H9 (cell line): ENCODE measurements at regions not wholly inside any gene's neighbourhood (a gene's known extent, or its start where the extent isn't known, plus 50 kb on each side); places are given as distances from the start of the nearest gene placed in this dataset.

Experiments
- DNase-seq: peaks from one replicate; pipeline ENCODE4 v3.0.0-alpha.2; 2017
- H2AFZ ChIP-seq: one replicate; pipeline ENCODE4 v1.6.1; 2013; ENCODE audit warnings: mild to moderate bottlenecking, low read length, control low read depth, moderate library complexity
- H2AK5ac ChIP-seq: 2 replicates; pipeline ENCODE4 v1.6.1; 2013; ENCODE audit warnings: low read length, control low read depth, mixed read lengths; ENCODE audit not compliant: insufficient read length
- H2BK120ac ChIP-seq: one replicate; pipeline ENCODE4 v1.6.1; 2013; ENCODE audit warnings: low read depth, mild to moderate bottlenecking, low read length, control low read depth, inconsistent platforms; ENCODE audit not compliant: poor library complexity, severe bottlenecking
- H2BK12ac ChIP-seq: 2 replicates; pipeline ENCODE4 v1.6.1; 2013; ENCODE audit warnings: low read length, control low read depth, mixed read lengths, low read depth; ENCODE audit not compliant: insufficient read length
- H2BK15ac ChIP-seq: 2 replicates; pipeline ENCODE4 v1.6.1; 2013; ENCODE audit warnings: low read depth, low read length, control low read depth
- H2BK20ac ChIP-seq: one replicate; pipeline ENCODE4 v1.6.1; 2013; ENCODE audit warnings: low read depth, mild to moderate bottlenecking, low read length, control low read depth, inconsistent platforms; ENCODE audit not compliant: poor library complexity, severe bottlenecking
- H2BK5ac ChIP-seq: 2 replicates; pipeline ENCODE4 v1.6.1; 2013; ENCODE audit warnings: low read length, control low read depth, mixed read lengths; ENCODE audit not compliant: insufficient read length
- H3K14ac ChIP-seq: 2 replicates; pipeline ENCODE4 v1.6.1; 2013; ENCODE audit warnings: low read length, control low read depth; ENCODE audit not compliant: insufficient read depth
- H3K18ac ChIP-seq: 2 replicates; pipeline ENCODE4 v1.6.1; 2013; ENCODE audit warnings: low read depth, mild to moderate bottlenecking, mixed read lengths, low read length, control low read depth; ENCODE audit not compliant: insufficient read length
- H3K23ac ChIP-seq: 2 replicates; pipeline ENCODE4 v1.6.1; 2013; ENCODE audit warnings: low read length, control low read depth, mixed read lengths, low read depth; ENCODE audit not compliant: insufficient read length
- H3K23me2 ChIP-seq: 2 replicates; pipeline ENCODE4 v1.6.1; 2013; ENCODE audit warnings: low read depth, mild to moderate bottlenecking, mixed read lengths, low read length, control low read depth; ENCODE audit not compliant: insufficient read length, poor library complexity, severe bottlenecking
- H3K27ac ChIP-seq: 2 replicates; pipeline ENCODE4 v1.5.1; 2013; ENCODE audit warnings: low read length, control low read depth, mixed read lengths, low read depth; ENCODE audit not compliant: insufficient read length
- H3K27me3 ChIP-seq: 2 replicates; pipeline ENCODE4 v1.6.1; 2013; ENCODE audit warnings: low read length, control low read depth, inconsistent platforms; ENCODE audit not compliant: insufficient read depth
- H3K4ac ChIP-seq: 2 replicates; pipeline ENCODE4 v1.6.1; 2013; ENCODE audit warnings: low read depth, mild to moderate bottlenecking, control low read depth, inconsistent platforms, low read length, moderate library complexity
- H3K4me1 ChIP-seq: 2 replicates; pipeline ENCODE4 v1.6.1; 2013; ENCODE audit warnings: low read length, control low read depth, inconsistent platforms; ENCODE audit not compliant: insufficient read depth
- H3K4me2 ChIP-seq: 2 replicates; pipeline ENCODE4 v1.6.1; 2013; ENCODE audit warnings: low read length, control low read depth, mixed read lengths; ENCODE audit not compliant: insufficient read length, insufficient read depth
- H3K56ac ChIP-seq: 2 replicates; pipeline ENCODE4 v1.6.1; 2013; ENCODE audit warnings: low read depth, mild to moderate bottlenecking, mixed read lengths, low read length, control low read depth; ENCODE audit not compliant: insufficient read length
- H3K79me1 ChIP-seq: 2 replicates; pipeline ENCODE4 v1.6.1; 2013; ENCODE audit warnings: low read depth, mild to moderate bottlenecking, moderate library complexity, low read length, control low read depth, inconsistent platforms; ENCODE audit not compliant: insufficient read depth, poor library complexity, severe bottlenecking
- H3K79me2 ChIP-seq: 2 replicates; pipeline ENCODE4 v1.6.1; 2013; ENCODE audit warnings: low read length, control low read depth, inconsistent platforms; ENCODE audit not compliant: insufficient read depth
- H3K9ac ChIP-seq: 2 replicates; pipeline ENCODE4 v1.6.1; 2013; ENCODE audit warnings: low read length, control low read depth, mixed read lengths; ENCODE audit not compliant: insufficient read length; ENCODE audit errors: extremely low read depth
- H3K9me3 ChIP-seq: one replicate; pipeline ENCODE4 v1.6.1; 2013; ENCODE audit warnings: low read depth, low read length, inconsistent platforms; ENCODE audit not compliant: control insufficient read depth
- H3T11ph ChIP-seq: one replicate; pipeline ENCODE4 v1.6.1; 2013; ENCODE audit warnings: mild to moderate bottlenecking, low read length, control low read depth, inconsistent platforms
- H4K20me1 ChIP-seq: one replicate; pipeline ENCODE4 v1.6.1; 2013; ENCODE audit not compliant: control insufficient read depth, insufficient read length, insufficient read depth
- H4K5ac ChIP-seq: 2 replicates; pipeline ENCODE4 v1.6.1; 2013; ENCODE audit warnings: low read depth, mild to moderate bottlenecking, mixed read lengths, low read length, control low read depth; ENCODE audit not compliant: insufficient read length
- H4K8ac ChIP-seq: replicated peaks from 2 replicates; pipeline ENCODE4 v1.6.1; 2013; ENCODE audit warnings: low read length, control low read depth, mixed read lengths, low read depth; ENCODE audit not compliant: insufficient read length
- H4K91ac ChIP-seq: 2 replicates; pipeline ENCODE4 v1.6.1; 2013; ENCODE audit warnings: low read depth, mild to moderate bottlenecking, moderate library complexity, mixed read lengths, low read length, control low read depth; ENCODE audit not compliant: insufficient read length
- H3K27ac Mint-ChIP-seq, 3 experiments: 2 replicates in 2 of 3; 3 replicates in 1 of 3; pipeline ENCODE4 v1.8.0; 2020 to 2021; ENCODE audit warnings: mixed read lengths in 3 of 3, mild to moderate bottlenecking in 1 of 3, moderate library complexity in 1 of 3
- H3K27me3 Mint-ChIP-seq: 2 replicates; pipeline ENCODE4 v1.8.0; 2021; ENCODE audit warnings: low read depth, mild to moderate bottlenecking, moderate library complexity, mixed read lengths
- H3K36me3 Mint-ChIP-seq, 3 experiments: 2 replicates in 2 of 3; 3 replicates in 1 of 3; pipeline ENCODE4 v1.8.0; 2020 to 2021; ENCODE audit warnings: low read depth in 3 of 3, mixed read lengths in 3 of 3; ENCODE audit not compliant: insufficient read depth in 1 of 3
- H3K4me1 Mint-ChIP-seq, 2 experiments: 2 replicates each; pipeline ENCODE4 v1.8.0; 2020; ENCODE audit warnings: mixed read lengths in 2 of 2
- H3K4me3 Mint-ChIP-seq, 2 experiments: 2 replicates in 1 of 2; 3 replicates in 1 of 2; pipeline ENCODE4 v1.8.0; 2020 to 2021; ENCODE audit warnings: mild to moderate bottlenecking in 2 of 2, mixed read lengths in 2 of 2, moderate library complexity in 1 of 2
- H3K9me3 Mint-ChIP-seq, 2 experiments: 2 replicates in 1 of 2; 3 replicates in 1 of 2; pipeline ENCODE4 v1.8.0; 2020; ENCODE audit warnings: mild to moderate bottlenecking in 2 of 2, mixed read lengths in 2 of 2, moderate library complexity in 1 of 2
- WGBS: extraction: QIAGEN DNeasy Blood & Tissue Kit; methylation state at CpG from one replicate; pipeline ENCODE4 v1.1.7; 2013; ENCODE audit warnings: missing lambda C conversion rate, low lambda C conversion rate, mixed read lengths; ENCODE audit not compliant: insufficient read length; ENCODE audit errors: extremely low coverage; 5-methylcytosine and 5-hydroxymethylcytosine counted together
- TF ChIP-seq, protein P1 (sequence below): fragments of 200-600 bp; sonication (generic); conservative IDR thresholded peaks from 3 replicates; pipeline ENCODE4 v1.8.0; 2021; ENCODE audit warnings: antibody characterized with exemption, mild to moderate bottlenecking

DNA sequence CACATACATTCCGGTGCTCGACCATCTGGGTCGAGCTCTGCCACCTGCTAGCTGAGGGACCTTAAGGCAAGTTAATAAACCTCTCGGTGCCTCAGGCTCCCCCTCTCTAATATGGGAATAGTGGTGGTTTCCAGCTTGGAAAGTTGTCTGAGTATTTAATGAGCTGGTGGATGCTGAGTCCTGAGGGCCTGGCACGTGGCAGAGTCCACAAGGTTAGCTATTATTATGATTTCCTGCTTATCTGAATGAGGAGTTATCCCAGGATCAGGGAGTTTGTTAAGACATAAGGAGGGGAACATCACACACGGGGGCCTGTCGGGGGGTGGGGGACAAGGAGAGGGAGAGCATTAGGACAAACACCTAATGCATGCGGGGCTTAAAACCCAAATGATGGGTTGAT is 80.1 kb upstream of the SLC22A23 start:
- H3K56ac ChIP-seq: no peak overlapping the region
- H2BK12ac ChIP-seq: no peak overlapping the region
- H3K27me3 ChIP-seq: no peaks in the 10 kb centered on the region; the same call in 1 of the 2 replicates
- no peak for DNase-seq
- H2AFZ ChIP-seq: no peak overlapping the region
- H4K5ac ChIP-seq: no peak overlapping the region
- Mint-ChIP-seq H3K27ac (no peak overlapping the region), H3K9me3 (peaks cover 3 to 4% of the 10 kb centered on the region in 2 experiments; a peak in 3 of 5 replicates), H3K4me1 (no peaks in the 10 kb centered on the region), H3K36me3 (peaks cover 0 to 2% (median 0%) of the 10 kb centered on the region in 3 experiments; a peak in 2 of 7 replicates), H3K4me3 (no peak overlapping the region), H3K27me3 (peaks cover 4% of the 10 kb centered on the region; the same call in 1 of the 2 replicates)
- H3K18ac ChIP-seq: no peak overlapping the region
- TF ChIP-seq, protein P1, sequence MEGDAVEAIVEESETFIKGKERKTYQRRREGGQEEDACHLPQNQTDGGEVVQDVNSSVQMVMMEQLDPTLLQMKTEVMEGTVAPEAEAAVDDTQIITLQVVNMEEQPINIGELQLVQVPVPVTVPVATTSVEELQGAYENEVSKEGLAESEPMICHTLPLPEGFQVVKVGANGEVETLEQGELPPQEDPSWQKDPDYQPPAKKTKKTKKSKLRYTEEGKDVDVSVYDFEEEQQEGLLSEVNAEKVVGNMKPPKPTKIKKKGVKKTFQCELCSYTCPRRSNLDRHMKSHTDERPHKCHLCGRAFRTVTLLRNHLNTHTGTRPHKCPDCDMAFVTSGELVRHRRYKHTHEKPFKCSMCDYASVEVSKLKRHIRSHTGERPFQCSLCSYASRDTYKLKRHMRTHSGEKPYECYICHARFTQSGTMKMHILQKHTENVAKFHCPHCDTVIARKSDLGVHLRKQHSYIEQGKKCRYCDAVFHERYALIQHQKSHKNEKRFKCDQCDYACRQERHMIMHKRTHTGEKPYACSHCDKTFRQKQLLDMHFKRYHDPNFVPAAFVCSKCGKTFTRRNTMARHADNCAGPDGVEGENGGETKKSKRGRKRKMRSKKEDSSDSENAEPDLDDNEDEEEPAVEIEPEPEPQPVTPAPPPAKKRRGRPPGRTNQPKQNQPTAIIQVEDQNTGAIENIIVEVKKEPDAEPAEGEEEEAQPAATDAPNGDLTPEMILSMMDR: no peak
- no peak overlapping the region for H3K23ac ChIP-seq
- H3K4me1 ChIP-seq: no peaks in the 10 kb centered on the region
- H3K23me2 ChIP-seq: no peaks in the 10 kb centered on the region
- H2BK120ac ChIP-seq: no peak overlapping the region
- H3K4ac ChIP-seq: no peak overlapping the region
- no peak overlapping the region for H3T11ph ChIP-seq
- H4K91ac ChIP-seq: no peak overlapping the region
- H3K14ac ChIP-seq: no peak overlapping the region
- H4K8ac ChIP-seq: no peak overlapping the region
- H2BK15ac ChIP-seq: no peak overlapping the region
- no peak overlapping the region for H2BK5ac ChIP-seq
- no peak overlapping the region for H2BK20ac ChIP-seq
- no peak overlapping the region for H3K4me2 ChIP-seq
- no peaks in the 10 kb centered on the region for H3K79me1 ChIP-seq
- no CpG with 5 or more reads among the region's 8 CpGs for WGBS
- H3K27ac ChIP-seq: no peak overlapping the region
- H4K20me1 ChIP-seq: no peaks in the 10 kb centered on the region
- no peaks in the 10 kb centered on the region for H3K9me3 ChIP-seq
- no peak overlapping the region for H3K9ac ChIP-seq
- H2AK5ac ChIP-seq: no peak overlapping the region
- H3K79me2 ChIP-seq: no peaks in the 10 kb centered on the region
